Large intestine (tissue), 3 donors: ENCODE measurements at regions not wholly inside any gene's neighbourhood (a gene's known extent, or its start where the extent isn't known, plus 50 kb on each side); places are given as distances from the start of the nearest gene placed in this dataset.

Source experiments
- DNase-seq, 2 donors: peaks; one replicate each; pipeline versions ENCODE4 v3.0.0 to v3.0.0-alpha.2; 2013
- H3K27ac ChIP-seq: one replicate; pipeline ENCODE4 v1.5.1; 2013; ENCODE audit warnings: low read length
- H3K27me3 ChIP-seq: 2 replicates; pipeline ENCODE4 v1.6.1; 2013; ENCODE audit warnings: low read length; ENCODE audit not compliant: control insufficient read depth, insufficient read depth
- H3K36me3 ChIP-seq: 2 replicates; pipeline ENCODE4 v1.6.1; 2013; ENCODE audit warnings: low read length; ENCODE audit not compliant: control insufficient read depth, insufficient read depth
- H3K4me1 ChIP-seq: one replicate; pipeline ENCODE4 v1.6.1; 2013; ENCODE audit warnings: low read length; ENCODE audit not compliant: control insufficient read depth, insufficient read depth
- H3K4me3 ChIP-seq: one replicate; pipeline ENCODE4 v1.5.1; 2013; ENCODE audit warnings: low read length
- H3K9me3 ChIP-seq: one replicate; pipeline ENCODE4 v1.6.1; 2013; ENCODE audit warnings: mild to moderate bottlenecking, low read depth, low read length, moderate library complexity; ENCODE audit not compliant: control insufficient read depth
- WGBS: methylation state at CpG from one replicate; pipeline ENCODE4 v1.1.5; 2013; ENCODE audit warnings: low lambda C conversion rate; ENCODE audit not compliant: insufficient coverage; 5-methylcytosine and 5-hydroxymethylcytosine counted together

- no peak overlapping the region for H3K27ac ChIP-seq
- no peaks in the 10 kb centered on the region for H3K9me3 ChIP-seq
- 40% methylated on average over 1 of the region's 12 CpGs for WGBS
- H3K4me3 ChIP-seq = no peak overlapping the region
- H3K27me3 ChIP-seq = peaks cover 52% of the 10 kb centered on the region
- H3K36me3 ChIP-seq = no peaks in the 10 kb centered on the region
- H3K4me1 ChIP-seq = no peaks in the 10 kb centered on the region
- no peak for DNase-seq
Observed at GRCh38 chr16:86827521-86827920, 249.2 kb downstream of the FOXL1 start.

DNA sequence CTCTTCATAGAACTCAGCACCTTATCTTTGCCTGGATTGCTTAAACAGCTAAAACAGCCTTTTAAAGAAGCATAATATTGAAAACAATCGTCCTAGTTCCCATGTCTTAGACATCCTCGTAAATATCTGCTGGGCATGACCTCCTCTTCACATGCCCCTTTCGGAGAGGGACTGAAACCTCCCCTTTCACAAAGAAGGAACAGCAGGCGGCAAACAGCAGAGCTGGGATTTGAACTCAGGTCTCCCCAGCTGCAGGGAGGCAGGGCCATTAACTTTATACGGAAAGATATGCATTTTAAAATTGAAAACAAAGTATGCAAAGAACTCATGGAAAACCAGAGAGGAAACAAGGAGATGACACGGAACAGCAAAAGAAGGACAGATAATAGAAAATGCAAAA, 249.9 kb downstream of the FOXL1 start:
- WGBS = 78% methylated on average over 3 of the region's 6 CpGs
- peaks cover 51% of the 10 kb centered on the region for H3K27me3 ChIP-seq

GRCh38 chr16:86828653-86829052, 250.3 kb downstream of the FOXL1 start:
- no CpG with 5 or more reads among the region's 11 CpGs for whole genome bisulfite sequencing
- H3K4me1 ChIP-seq = no peaks in the 10 kb centered on the region
- no peaks in the 10 kb centered on the region for H3K9me3 ChIP-seq
- H3K27me3 ChIP-seq = peaks cover 51% of the 10 kb centered on the region
- no peak overlapping the region for H3K4me3 ChIP-seq
- H3K27ac ChIP-seq = no peak overlapping the region
- no peak for DNase-seq
- no peaks in the 10 kb centered on the region for H3K36me3 ChIP-seq

More for the DNA sequence above, 249.9 kb downstream of the FOXL1 start:
- Histone ChIP-seq H3K27ac (no peak overlapping the region), H3K36me3 (no peaks in the 10 kb centered on the region), H3K4me1 (no peaks in the 10 kb centered on the region), H3K9me3 (no peaks in the 10 kb centered on the region), H3K4me3 (no peak overlapping the region)
- DNase-seq = no peak

DNA sequence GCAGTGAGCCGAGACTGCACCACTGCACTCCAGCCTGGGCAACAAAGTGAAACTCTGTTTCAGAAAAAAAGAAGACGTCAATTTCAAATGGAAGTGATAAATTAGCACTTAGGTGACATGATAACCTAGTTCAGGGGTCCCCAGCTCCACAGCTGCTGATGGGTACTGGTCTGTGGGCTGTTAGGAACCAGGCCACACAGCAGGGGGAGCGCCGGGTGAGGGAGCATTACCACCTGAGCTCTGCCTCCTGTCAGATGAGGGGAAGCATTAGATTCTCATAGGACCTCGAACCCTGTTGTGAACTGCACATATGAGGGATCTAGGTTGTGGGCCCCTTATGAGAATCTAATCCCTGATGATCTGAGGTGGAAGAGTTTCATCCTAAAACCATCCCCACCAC, 253.0 kb downstream of the FOXL1 start:
- WGBS = no CpG with 5 or more reads among the region's 5 CpGs
- no peak overlapping the region for H3K27ac ChIP-seq

DNA sequence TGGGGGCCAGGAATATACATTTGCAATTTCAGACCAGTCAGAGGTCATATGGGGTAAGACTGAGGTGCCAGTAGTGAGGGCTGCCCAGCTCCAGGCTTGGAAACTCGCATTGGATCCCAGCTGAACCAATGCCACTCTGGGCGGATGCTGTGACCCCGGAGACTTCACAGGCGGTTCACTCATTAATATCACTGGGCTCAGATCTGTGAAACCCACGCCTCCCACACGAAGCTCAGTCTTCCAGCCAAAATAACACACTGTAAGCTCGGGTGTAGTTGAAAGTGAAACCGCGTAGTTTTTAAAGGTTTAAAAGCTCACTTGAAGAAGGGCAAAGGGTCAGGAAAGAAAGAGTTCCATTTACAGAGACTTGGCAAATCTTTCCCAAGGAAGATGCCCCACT, 254.8 kb downstream of the FOXL1 start:
- no peak for DNase-seq
- Histone ChIP-seq H3K4me3 (no peak overlapping the region), H3K9me3 (no peaks in the 10 kb centered on the region), H3K36me3 (no peaks in the 10 kb centered on the region), H3K27ac (no peak overlapping the region), H3K4me1 (no peaks in the 10 kb centered on the region), H3K27me3 (peaks cover 14% of the 10 kb centered on the region)
- WGBS = no CpG with 5 or more reads among the region's 9 CpGs

More for the DNA sequence above, 253.0 kb downstream of the FOXL1 start:
- Histone ChIP-seq H3K9me3 (no peaks in the 10 kb centered on the region), H3K4me3 (no peak overlapping the region), H3K4me1 (no peaks in the 10 kb centered on the region), H3K27me3 (peaks cover 30% of the 10 kb centered on the region), H3K36me3 (no peaks in the 10 kb centered on the region)
- DNase-seq = no peak

DNA sequence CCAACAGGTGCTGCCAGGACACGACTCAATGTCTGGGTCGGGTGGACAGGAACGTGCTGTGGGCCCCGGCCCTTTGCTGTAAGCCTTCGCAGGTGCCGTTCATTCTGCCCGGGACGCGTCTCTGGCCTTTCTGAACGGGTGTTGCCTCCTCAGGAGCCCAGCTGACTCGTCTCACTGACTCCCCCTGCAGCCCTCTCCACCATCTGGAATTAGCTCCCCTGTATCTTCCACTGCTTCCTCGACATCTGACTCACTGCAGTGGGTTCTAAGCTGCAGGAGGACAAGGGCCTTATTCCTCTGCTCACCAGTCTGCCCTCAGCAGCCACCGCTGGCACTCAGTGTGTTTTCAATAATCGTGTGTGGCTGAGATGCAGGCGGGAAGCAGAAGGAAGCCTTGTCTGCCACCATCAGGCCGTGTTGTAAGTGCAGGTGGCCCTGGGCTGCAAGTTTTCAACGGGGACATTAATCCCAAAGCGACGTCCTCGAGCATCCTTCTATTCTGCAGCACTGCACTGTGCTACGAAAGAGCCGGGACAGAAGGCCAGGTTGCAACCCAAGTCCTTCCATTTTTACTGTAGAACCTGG, 256.2 kb downstream of the FOXL1 start:
- no CpG with 5 or more reads among the region's 22 CpGs for WGBS
- no peak overlapping the region for H3K27ac ChIP-seq
- no peak for DNase-seq
- no peaks in the 10 kb centered on the region for H3K9me3 ChIP-seq
- no peaks in the 10 kb centered on the region for H3K4me1 ChIP-seq
- H3K27me3 ChIP-seq = peaks cover 3% of the 10 kb centered on the region
- no peaks in the 10 kb centered on the region for H3K36me3 ChIP-seq
- no peak overlapping the region for H3K4me3 ChIP-seq

- H3K4me1 ChIP-seq = no peaks in the 10 kb centered on the region
- no peaks in the 10 kb centered on the region for H3K9me3 ChIP-seq
- no peak overlapping the region for H3K27ac ChIP-seq
- DNase-seq = no peak
- WGBS = 60% methylated on average over 1 of the region's 18 CpGs
- no peaks in the 10 kb centered on the region for H3K27me3 ChIP-seq
- no peak overlapping the region for H3K4me3 ChIP-seq
- H3K36me3 ChIP-seq = no peaks in the 10 kb centered on the region
Observed at GRCh38 chr16:86835982-86836381, 257.6 kb downstream of the FOXL1 start.

DNA sequence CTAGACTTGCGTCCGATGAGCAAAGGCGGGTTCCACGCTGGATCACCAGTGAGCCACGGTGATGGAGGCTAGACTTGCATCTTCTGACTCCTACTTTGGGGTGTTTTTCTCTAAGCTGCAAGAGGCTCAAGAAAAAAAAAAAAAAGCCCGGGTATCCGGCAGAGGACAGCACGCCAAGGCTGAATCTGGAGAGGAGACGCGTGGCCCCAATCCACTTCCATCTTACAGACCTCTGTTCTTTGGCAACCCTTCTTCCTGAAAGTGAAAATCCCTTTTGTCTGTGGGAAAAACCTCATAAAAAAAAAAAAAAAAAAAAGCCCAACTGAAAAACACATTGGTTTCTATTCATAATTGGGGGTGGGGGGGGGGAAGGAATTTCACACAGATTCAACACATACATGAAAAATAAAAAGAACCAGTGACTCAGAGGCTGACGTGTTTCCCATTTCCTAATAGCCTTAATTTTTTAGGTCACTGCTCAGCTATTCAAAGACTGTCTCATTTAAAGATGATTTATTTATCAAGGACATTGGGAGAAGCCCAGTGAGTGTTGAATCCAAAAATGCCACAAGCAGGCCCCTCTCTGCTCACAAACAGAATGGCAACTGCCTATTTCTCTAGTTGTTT, 258.3 kb downstream of the FOXL1 start:
- Histone ChIP-seq H3K4me1 (no peaks in the 10 kb centered on the region), H3K9me3 (no peaks in the 10 kb centered on the region), H3K36me3 (no peaks in the 10 kb centered on the region), H3K27ac (no peak overlapping the region), H3K4me3 (no peak overlapping the region), H3K27me3 (no peaks in the 10 kb centered on the region)
- DNase-seq = no peak
- 85% methylated on average over 3 of the region's 11 CpGs for WGBS

DNA sequence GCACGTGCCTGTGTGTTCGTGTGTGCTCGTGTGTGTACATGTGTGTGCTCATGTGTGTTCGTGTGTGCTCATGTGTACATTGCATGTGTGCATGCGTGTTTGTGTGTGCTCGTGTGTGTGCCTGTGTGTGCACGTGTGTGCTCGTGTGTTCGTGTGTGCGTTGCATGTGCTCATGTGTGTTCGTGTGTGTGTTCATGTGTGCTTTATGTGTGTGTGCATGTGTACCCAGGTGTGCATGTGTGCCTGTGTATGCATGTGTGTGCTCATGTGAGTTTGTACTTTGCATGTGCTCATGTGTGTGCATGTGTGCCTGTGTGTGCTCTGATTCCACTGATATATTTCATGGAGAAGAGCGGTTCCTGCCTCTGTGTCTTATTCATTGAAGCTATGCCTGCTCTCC, 265.5 kb downstream of the FOXL1 start:
- WGBS = no CpG with 5 or more reads among the region's 12 CpGs
- no peaks in the 10 kb centered on the region for H3K9me3 ChIP-seq
- H3K4me1 ChIP-seq = no peaks in the 10 kb centered on the region
- DNase-seq = no peak
- no peaks in the 10 kb centered on the region for H3K27me3 ChIP-seq
- no peaks in the 10 kb centered on the region for H3K36me3 ChIP-seq
- H3K27ac ChIP-seq = no peak overlapping the region
- H3K4me3 ChIP-seq = no peak overlapping the region

GRCh38 chr16:86844695-86845094, 266.3 kb downstream of the FOXL1 start:
- WGBS = no CpG with 5 or more reads among the region's 16 CpGs
- Histone ChIP-seq H3K36me3 (no peaks in the 10 kb centered on the region), H3K9me3 (no peaks in the 10 kb centered on the region), H3K4me3 (no peak overlapping the region), H3K27me3 (no peaks in the 10 kb centered on the region), H3K27ac (no peak overlapping the region), H3K4me1 (no peaks in the 10 kb centered on the region)
- peak; percentile 26 to 62 for DNase-seq

GRCh38 chr16:86846136-86846535, 267.8 kb downstream of the FOXL1 start:
- no CpG with 5 or more reads among the region's 7 CpGs for WGBS
- no peak for DNase-seq
- H3K36me3 ChIP-seq = no peaks in the 10 kb centered on the region
- H3K4me3 ChIP-seq = no peak overlapping the region
- H3K27me3 ChIP-seq = no peaks in the 10 kb centered on the region
- no peaks in the 10 kb centered on the region for H3K9me3 ChIP-seq
- H3K4me1 ChIP-seq = no peaks in the 10 kb centered on the region
- H3K27ac ChIP-seq = no peak overlapping the region
